ENCODE measurements at regions not wholly inside any gene's neighbourhood (a gene's known extent, or its start where the extent isn't known, plus 50 kb on each side); places are given as distances from the start of the nearest gene placed in this dataset.

GRCh38 chr22:49359076-49359475, 468.6 kb downstream of the BRD1 start:
- TF ChIP-seq CTCF (IDR thresholded peaks at IDR 0.05): no peak
- no peak for TF ChIP-seq ZFX (IDR thresholded peaks at IDR 0.05; ENCODE audit: borderline replicate concordance)
